NCI-H82 treated with DMSO at 0.1 percent for 48 hours (cell line): ENCODE measurements at regions not wholly inside any gene's neighbourhood (a gene's known extent, or its start where the extent isn't known, plus 50 kb on each side); places are given as distances from the start of the nearest gene placed in this dataset.
A peak's percentile ranks its signal among the peaks of the same experiment; 100 is the strongest.

ENCODE experiments used
- DNase-seq: peaks from one replicate; lab custom pipeline; 2025; ENCODE audit not compliant: unreplicated experiment; lab: John Stamatoyannopoulos, UW

- DNase-seq: peak; percentile 42
Observed at GRCh38 chr11:27215471-27216269, 147.3 kb downstream of the CCDC34 start.

DNA sequence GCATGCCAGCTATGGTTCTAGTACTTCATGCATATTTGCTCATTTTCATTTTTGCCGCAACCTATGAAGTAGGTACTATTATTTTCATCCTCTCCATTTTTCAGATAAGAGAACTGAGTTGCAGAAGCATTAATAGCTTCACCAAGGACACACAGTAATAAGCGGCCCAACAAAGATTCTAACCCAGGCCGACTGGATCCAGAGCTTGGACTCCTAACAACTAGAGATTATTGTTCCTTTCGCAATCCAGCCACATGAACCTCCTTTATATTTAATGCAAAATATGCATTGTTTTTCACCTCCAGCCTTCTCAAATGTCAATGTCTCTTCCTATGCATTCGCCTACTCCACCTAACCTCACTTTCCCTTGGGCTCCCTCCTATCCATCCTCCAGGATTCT lies 148.3 kb downstream of the CCDC34 start:
- no peak for DNase-seq

DNA sequence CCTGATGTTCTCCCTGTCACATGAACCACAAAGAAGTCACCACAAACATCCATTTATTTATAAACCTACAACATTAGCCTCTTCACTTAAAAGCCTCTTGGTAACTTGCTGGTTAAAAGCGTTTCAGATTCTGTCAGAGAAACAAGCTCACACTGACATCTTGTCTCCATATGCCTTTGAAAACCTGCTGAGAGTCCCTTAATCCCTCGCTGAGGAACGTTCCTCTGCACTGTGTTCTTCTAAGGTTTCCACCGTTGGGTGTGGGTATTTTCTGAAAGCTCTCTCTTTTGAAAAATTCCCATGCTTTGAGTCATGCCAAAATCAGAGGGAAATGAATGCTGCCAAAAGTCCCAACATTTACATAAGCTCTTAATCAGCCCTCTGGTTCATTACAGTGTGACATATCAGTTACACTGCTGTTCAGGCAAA lies 149.8 kb downstream of the CCDC34 start:
- no peak for DNase-seq

- no peak for DNase-seq
Observed at GRCh38 chr11:27212248-27212780, 150.7 kb downstream of the CCDC34 start.

GRCh38 chr11:27211370-27212127 lies 151.5 kb downstream of the CCDC34 start:
- DNase-seq: no peak

- no peak for DNase-seq
Observed at GRCh38 chr11:27210531-27210930, 152.5 kb downstream of the CCDC34 start.

- no peak for DNase-seq
Observed at GRCh38 chr11:27209562-27210005, 153.4 kb downstream of the CCDC34 start.

GRCh38 chr11:27208846-27209245 lies 154.2 kb downstream of the CCDC34 start:
- DNase-seq: no peak

GRCh38 chr11:27207025-27207650 lies 155.9 kb downstream of the CCDC34 start:
- no peak for DNase-seq

- peak; percentile 85 for DNase-seq
Observed at GRCh38 chr11:27205779-27206570, 157.0 kb downstream of the CCDC34 start.

DNA sequence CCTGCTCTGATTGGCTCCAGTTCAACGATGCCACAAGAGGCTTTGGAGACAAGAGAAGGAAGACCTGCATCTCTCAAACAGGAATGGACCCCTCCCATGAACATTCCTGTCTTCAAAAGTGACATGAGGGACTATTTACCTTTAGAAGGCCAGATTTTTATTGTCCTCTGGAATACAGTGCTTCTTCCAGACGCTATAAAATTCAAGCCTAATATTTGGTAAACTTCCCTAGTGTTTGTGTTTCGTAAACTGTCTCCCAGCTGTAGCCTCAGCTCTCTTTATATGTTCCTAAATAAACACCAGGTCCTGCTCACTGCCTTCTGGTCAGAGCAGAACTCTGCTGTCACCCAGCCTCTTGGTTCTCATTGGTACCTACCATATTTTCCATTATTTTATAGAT lies 157.8 kb downstream of the CCDC34 start:
- no peak for DNase-seq

DNA sequence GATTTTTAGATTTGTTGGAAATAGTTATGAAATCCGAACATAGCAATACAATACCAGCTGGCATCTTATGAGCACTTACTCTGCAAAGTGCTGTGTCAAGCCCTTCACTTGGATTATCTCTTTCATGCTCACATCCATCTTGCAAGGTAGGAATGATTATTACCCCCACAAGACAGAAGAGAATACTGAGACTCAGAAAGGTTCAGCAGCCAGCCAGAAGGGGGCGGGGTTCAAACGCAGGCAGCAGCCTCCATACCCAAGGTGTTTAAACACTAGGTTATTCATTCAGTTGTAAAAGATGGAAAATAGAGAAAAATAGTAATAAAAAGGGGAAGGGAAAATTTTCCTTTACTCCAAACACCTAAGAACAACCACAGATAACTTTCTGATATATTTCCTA lies 158.5 kb downstream of the CCDC34 start:
- no peak for DNase-seq

DNA sequence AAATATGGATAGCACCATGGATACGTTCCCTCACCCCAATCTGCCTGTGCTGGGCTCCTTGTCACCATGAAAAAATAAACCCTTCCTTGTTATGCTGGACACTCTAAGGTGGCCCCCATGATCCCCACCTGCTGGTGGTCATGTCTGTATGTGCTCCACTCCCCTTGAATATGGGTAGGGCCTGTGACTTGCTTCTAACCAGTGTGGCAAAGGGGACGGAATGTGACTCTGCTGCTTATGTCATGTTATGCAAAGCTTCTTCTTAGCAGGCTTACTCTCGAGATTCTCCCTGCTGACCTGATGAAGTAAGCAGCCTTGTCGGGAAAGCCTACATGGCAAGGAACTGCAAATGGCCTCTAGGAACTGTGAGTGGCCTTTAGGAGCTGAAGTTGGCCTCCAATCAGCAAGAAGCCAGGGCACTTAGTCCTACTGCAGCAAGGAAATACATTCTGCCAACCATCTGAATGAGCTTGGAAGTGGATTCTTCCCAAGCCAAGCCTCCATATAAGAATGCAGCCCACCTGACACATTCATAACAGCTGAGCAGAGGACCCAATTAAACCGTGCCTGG lies 159.9 kb downstream of the CCDC34 start:
- DNase-seq: no peak

- peak; percentile 75 for DNase-seq
Observed at GRCh38 chr11:27201454-27202302, 161.1 kb downstream of the BBOX1 start.

DNA sequence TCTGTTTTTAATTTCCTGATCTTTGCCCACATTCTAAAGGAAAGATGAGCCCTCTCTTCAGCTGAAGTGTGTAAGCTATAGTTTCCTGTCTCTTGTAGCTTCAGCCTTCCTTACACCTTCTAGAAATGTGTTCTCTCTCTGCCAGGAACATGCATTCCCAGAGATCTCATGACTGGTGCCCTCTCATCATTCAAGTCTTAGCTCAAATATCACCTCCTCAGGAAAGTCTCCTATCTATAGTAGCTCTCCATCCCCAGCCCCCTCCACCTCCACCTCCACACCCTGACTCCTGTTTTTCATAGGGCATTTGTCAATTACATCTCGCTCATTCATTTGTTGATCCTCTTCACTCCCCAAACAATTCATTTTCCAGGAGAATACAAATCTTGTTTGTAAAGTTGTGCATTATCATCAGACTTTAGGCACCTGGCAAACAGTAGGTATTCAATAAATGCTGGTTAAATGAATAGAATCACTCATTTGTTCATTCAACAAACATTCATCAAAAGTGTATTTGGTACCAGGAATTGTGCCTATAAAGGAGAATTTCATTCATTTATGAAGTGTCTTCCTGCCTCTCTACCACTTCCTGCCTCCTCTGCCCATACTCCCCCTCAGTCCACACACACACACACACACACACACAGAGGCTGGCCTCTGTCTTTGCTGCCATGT lies 160.3 kb downstream of the BBOX1 start:
- DNase-seq: no peak

DNA sequence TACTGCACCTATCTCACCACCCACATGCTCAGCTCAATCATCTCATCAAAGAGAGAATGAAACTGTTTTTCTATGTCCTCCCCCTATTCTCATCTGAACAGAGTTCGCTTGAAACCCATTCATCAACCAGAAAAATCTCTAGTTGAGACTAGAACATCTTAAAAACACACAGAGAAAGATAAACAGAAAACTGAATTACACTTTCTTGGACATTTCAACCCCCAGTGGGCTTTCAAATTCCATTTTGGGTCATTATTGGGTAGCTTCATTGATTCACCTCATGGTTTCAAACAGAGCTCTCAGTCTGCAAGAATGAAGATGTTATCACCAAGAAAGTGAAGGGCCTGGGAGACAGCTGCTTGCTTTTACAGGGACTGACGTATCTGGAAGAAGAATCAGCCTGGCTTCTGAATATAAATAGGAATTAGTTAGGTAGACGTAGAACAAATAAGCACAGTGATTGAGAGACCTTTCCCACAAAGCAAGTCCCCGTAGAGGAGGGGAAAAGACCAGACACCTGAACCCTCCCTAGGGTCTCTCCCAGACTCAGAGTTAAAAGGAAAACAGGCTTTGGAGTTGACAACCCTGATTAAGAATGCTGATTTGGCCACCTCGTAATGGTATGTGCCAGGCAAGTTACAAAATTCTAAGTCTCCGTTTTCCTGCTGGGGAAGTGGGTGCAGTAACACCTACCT lies 155.7 kb downstream of the BBOX1 start:
- DNase-seq: no peak

DNA sequence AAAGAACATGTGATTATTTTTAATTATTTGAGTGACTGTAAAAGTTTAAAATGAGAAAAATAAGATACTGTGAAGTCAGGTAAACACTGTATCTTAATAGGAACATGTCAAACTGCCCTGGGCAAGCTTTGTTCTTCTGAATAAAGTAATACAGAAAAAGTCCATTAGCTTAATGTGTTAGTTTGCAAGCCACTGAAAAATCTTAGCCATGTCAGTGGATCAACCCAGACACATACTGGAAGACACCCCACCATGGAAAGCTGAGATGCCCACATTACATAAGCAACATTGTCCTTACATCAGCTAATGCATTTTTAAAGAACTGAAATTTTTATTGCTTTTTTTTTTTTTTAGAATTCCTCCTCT lies 155.2 kb downstream of the BBOX1 start:
- DNase-seq: no peak

DNA sequence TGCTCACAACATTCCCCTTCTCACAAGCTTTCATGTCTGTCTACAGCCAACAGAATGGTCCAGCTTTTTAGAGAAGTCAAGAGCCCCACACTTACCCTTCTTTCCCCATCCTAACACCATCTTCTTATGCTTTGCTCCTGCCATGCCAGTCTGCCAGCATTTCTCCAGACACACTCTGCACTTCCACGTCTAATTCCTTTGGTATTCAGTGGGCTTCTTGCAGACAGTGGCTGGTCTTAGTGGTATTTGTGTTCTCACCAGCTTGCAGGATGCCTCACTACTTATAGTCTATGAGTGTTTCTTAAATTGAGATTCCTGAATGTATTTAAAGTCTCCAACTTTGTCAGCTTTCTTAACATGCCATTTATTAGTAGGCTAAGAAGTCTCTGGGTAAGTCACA lies 154.4 kb downstream of the BBOX1 start:
- DNase-seq: no peak
